Left ventricle myocardium inferior (tissue), 1 donor: ENCODE measurements at regions not wholly inside any gene's neighbourhood (a gene's known extent, or its start where the extent isn't known, plus 50 kb on each side); places are given as distances from the start of the nearest gene placed in this dataset.

Experiments
- DNase-seq: peaks from one replicate; pipeline ENCODE4 v3.0.0-alpha.2; 2020
- H3K27ac ChIP-seq: fragments of 200-600 bp; replicated peaks from 2 replicates; pipeline ENCODE4 v1.8.0; 2021
- H3K27me3 ChIP-seq: fragments of 200-600 bp; 2 replicates; pipeline ENCODE4 v1.8.0; 2021; ENCODE audit warnings: low read depth
- H3K36me3 ChIP-seq: fragments of 200-600 bp; 2 replicates; pipeline ENCODE4 v1.8.0; 2021
- H3K4me1 ChIP-seq: fragments of 200-600 bp; 2 replicates; pipeline ENCODE4 v1.8.0; 2021
- H3K4me3 ChIP-seq: fragments of 200-600 bp; 2 replicates; pipeline ENCODE4 v1.8.0; 2021; ENCODE audit warnings: mild to moderate bottlenecking, moderate library complexity
- H3K9me3 ChIP-seq: fragments of 200-600 bp; replicated peaks from 2 replicates; pipeline ENCODE4 v1.8.0; 2021
- CTCF ChIP-seq: fragments of 200-600 bp; IDR thresholded peaks from 2 replicates; pipeline ENCODE4 v1.8.0; 2021; ENCODE audit warnings: antibody characterized with exemption, mild to moderate bottlenecking, borderline replicate concordance
- intact Hi-C: fragments of 100-400 bp; cut with micrococcal nuclease; formaldehyde crosslinking; loops from one replicate; pipeline ENCODE4 v1.11.0; 2022
- donor health status: DM: no; HTN: yes; CAD: no; lungs with severe emphysema.

- H3K27ac ChIP-seq: no peak overlapping the region
- DNase-seq: no peak
- intact Hi-C loops: no loop called here
- no peaks in the 10 kb centered on the region for H3K4me1 ChIP-seq
- no peaks in the 10 kb centered on the region for H3K27me3 ChIP-seq
- no peaks in the 10 kb centered on the region for H3K36me3 ChIP-seq
- no peak overlapping the region for H3K4me3 ChIP-seq
- no peak for TF ChIP-seq CTCF
- H3K9me3 ChIP-seq: no peaks in the 10 kb centered on the region
Measured at GRCh38 chr14:42187846-42188245, 581.2 kb downstream of the LRFN5 start.

DNA sequence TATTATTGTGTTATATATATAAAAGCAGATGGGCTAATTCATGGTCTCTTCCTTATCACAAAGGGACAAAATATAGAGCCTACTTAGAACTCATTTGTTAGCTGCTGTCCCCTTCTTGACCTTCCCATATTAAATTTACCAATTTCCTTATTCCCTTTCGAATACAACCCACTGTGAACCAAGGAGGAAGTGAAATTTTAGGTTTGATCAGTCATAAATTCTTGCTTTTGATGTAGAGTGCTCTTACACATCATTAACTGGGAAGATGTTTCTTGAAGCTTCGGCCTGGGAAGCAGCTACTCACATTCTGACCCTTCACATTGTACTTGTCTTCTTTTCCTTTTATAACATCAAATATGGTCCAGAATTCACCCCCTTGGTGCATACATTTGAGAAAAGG is 579.0 kb downstream of the LRFN5 start:
- no peaks in the 10 kb centered on the region for H3K4me1 ChIP-seq
- no peak for TF ChIP-seq CTCF
- H3K36me3 ChIP-seq: no peaks in the 10 kb centered on the region
- intact Hi-C loops: no loop called here
- no peak overlapping the region for H3K4me3 ChIP-seq
- no peak overlapping the region for H3K27ac ChIP-seq
- no peaks in the 10 kb centered on the region for H3K27me3 ChIP-seq
- DNase-seq: no peak
- no peaks in the 10 kb centered on the region for H3K9me3 ChIP-seq

DNA sequence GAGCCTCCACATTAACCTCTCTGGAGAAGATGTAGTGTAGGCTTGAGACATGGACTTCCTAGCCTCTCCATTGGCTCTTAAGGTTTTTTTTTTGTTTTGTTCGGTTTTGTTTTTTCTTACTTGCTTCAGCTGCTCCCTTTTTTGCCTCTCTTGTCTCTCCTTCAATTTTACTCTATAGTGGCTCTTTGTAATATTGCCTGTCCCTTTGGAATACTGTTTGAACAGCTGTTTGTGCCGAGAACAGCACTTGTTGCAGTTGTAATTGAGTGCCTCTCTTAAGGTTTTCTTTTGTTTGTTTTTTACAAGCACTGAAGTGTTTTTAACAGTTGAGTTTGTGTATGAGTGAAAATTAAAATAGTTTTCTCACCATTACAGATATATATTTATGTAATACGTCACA is 567.7 kb downstream of the LRFN5 start:
- Histone ChIP-seq H3K27me3 (no peaks in the 10 kb centered on the region), H3K27ac (no peak overlapping the region), H3K4me3 (no peak overlapping the region), H3K36me3 (no peaks in the 10 kb centered on the region), H3K4me1 (no peaks in the 10 kb centered on the region), H3K9me3 (peaks cover 10% of the 10 kb centered on the region)
- intact Hi-C loops: no loop called here
- DNase-seq: no peak
- no peak for TF ChIP-seq CTCF

- H3K9me3 ChIP-seq: peaks cover 20% of the 10 kb centered on the region
- H3K4me3 ChIP-seq: no peak overlapping the region
- intact Hi-C loops: no loop called here
- no peaks in the 10 kb centered on the region for H3K4me1 ChIP-seq
- DNase-seq: no peak
- no peak for TF ChIP-seq CTCF
- no peaks in the 10 kb centered on the region for H3K36me3 ChIP-seq
- H3K27ac ChIP-seq: no peak overlapping the region
- no peaks in the 10 kb centered on the region for H3K27me3 ChIP-seq
Measured at GRCh38 chr14:42173206-42173605, 566.5 kb downstream of the LRFN5 start.

GRCh38 chr14:42172304-42172703 is 565.6 kb downstream of the LRFN5 start:
- Histone ChIP-seq H3K27ac (no peak overlapping the region), H3K27me3 (no peaks in the 10 kb centered on the region), H3K4me1 (no peaks in the 10 kb centered on the region), H3K9me3 (peaks cover 27% of the 10 kb centered on the region), H3K4me3 (no peak overlapping the region), H3K36me3 (no peaks in the 10 kb centered on the region)
- intact Hi-C loops: no loop called here
- DNase-seq: no peak
- TF ChIP-seq CTCF: no peak

- Histone ChIP-seq H3K4me1 (no peaks in the 10 kb centered on the region), H3K36me3 (no peaks in the 10 kb centered on the region), H3K27me3 (no peaks in the 10 kb centered on the region), H3K9me3 (peaks cover 13% of the 10 kb centered on the region), H3K27ac (no peak overlapping the region), H3K4me3 (no peak overlapping the region)
- DNase-seq: no peak
- intact Hi-C loops: no loop called here
- TF ChIP-seq CTCF: no peak
Measured at GRCh38 chr14:42163136-42163535, 556.5 kb downstream of the LRFN5 start.
